ENCODE measurements at regions not wholly inside any gene's neighbourhood (a gene's known extent, or its start where the extent isn't known, plus 50 kb on each side); places are given as distances from the start of the nearest gene placed in this dataset.

DNA sequence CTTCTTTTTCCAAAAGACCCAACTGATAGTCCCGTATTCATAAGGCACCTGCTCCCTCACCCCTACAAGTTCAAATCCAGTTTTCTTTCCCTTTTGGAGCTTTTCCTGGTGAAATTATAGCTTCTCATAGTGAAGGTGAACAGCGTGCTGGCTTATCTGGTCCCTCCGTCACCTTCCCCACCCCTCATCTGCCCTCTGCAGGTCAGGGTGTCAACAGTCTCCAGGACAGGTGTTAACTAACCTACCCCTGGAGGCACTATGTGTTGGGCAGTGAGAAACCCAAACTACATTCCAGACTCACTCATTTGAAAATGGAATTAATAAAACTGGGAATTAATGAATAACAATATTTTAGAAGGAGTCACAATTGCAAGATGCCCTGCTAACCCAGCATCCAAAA lies 109.0 kb upstream of the TAS2R1 start:
- Histone ChIP-seq H3K79me2 (ENCODE audit: control insufficient read depth, insufficient read depth, low read length) (no peaks in the 10 kb centered on the region), H2AFZ (ENCODE audit: control insufficient read depth, low read length) (no peak overlapping the region), H3K9me1 (ENCODE audit: control insufficient read depth, extremely low read depth, insufficient read depth, low read length) (no peaks in the 10 kb centered on the region), H3K9ac (ENCODE audit: control insufficient read depth, extremely low read depth, insufficient read depth, low read length) (no peak overlapping the region), H3K4me2 (ENCODE audit: control insufficient read depth, extremely low read depth, insufficient read depth, low read depth, low read length) (no peak overlapping the region), H3K27ac (ENCODE audit: control insufficient read depth, insufficient read depth, low read length) (no peak overlapping the region), H3K36me3 (ENCODE audit: control insufficient read depth in 2 of 2, extremely low read depth in 1 of 2, insufficient read depth in 2 of 2, low read length in 2 of 2) (no peaks in the 10 kb centered on the region), H3K4me1 (ENCODE audit: control insufficient read depth, extremely low read depth, insufficient read depth, low read length) (no peaks in the 10 kb centered on the region), H3K27me3 (ENCODE audit: control insufficient read depth, extremely low read depth, insufficient read depth, low read length) (no peaks in the 10 kb centered on the region), H3K4me3 (ENCODE audit: control insufficient read depth in 2 of 3, extremely low read depth in 1 of 3, insufficient read depth in 2 of 3, low read depth in 1 of 3, low read length in 3 of 3) (no peak overlapping the region), H3K9me3 (ENCODE audit: control insufficient read depth, low read depth, low read length) (no peaks in the 10 kb centered on the region), H4K20me1 (ENCODE audit: control insufficient read depth, extremely low read depth, insufficient read depth, low read length) (no peaks in the 10 kb centered on the region)
- TF ChIP-seq EZH2 (IDR thresholded peaks at IDR 0.05; ENCODE audit: low read length): no peak
- TF ChIP-seq, protein P1, sequence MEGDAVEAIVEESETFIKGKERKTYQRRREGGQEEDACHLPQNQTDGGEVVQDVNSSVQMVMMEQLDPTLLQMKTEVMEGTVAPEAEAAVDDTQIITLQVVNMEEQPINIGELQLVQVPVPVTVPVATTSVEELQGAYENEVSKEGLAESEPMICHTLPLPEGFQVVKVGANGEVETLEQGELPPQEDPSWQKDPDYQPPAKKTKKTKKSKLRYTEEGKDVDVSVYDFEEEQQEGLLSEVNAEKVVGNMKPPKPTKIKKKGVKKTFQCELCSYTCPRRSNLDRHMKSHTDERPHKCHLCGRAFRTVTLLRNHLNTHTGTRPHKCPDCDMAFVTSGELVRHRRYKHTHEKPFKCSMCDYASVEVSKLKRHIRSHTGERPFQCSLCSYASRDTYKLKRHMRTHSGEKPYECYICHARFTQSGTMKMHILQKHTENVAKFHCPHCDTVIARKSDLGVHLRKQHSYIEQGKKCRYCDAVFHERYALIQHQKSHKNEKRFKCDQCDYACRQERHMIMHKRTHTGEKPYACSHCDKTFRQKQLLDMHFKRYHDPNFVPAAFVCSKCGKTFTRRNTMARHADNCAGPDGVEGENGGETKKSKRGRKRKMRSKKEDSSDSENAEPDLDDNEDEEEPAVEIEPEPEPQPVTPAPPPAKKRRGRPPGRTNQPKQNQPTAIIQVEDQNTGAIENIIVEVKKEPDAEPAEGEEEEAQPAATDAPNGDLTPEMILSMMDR (optimal IDR thresholded peaks at IDR 0.05 in 1 of 3, IDR thresholded peaks at IDR 0.05 in 1 of 3, conservative IDR thresholded peaks at IDR 0.05 in 1 of 3; ENCODE audit: extremely low read depth in 1 of 3, insufficient read depth in 2 of 3, low read length in 3 of 3): no peak
- no peak for FAIRE-seq
- dilution Hi-C loops (cut with MboI; ENCODE audit: extremely low pct_ligation_motif_present, low sequenced_read_pairs): no loop called here
- no peak for DNase-seq (ENCODE audit: low read depth, low spot score)

DNA sequence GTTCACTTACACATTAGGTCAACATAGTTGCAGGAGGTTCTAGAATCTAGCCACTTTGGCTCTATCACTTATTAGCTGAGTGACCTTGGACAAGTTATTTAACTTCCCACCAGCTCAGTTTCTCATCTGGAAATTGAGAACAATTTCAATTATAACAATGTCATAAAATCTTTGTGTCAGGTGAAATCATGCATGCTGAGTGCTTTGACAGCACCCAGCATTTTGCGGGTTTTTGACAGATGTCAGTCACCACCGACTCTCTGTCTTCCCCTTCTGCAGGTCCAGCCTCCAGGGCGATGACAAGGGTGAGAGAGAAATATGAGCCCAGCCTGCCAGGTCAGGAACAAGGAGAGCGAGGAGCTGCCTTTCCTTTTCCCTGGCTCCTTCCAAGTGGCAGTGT lies 107.1 kb upstream of the TAS2R1 start:
- Histone ChIP-seq H3K27me3 (ENCODE audit: control insufficient read depth, extremely low read depth, insufficient read depth, low read length) (no peaks in the 10 kb centered on the region), H3K4me2 (ENCODE audit: control insufficient read depth, extremely low read depth, insufficient read depth, low read depth, low read length) (no peak overlapping the region), H3K9me1 (ENCODE audit: control insufficient read depth, extremely low read depth, insufficient read depth, low read length) (no peaks in the 10 kb centered on the region), H3K36me3 (ENCODE audit: control insufficient read depth in 2 of 2, extremely low read depth in 1 of 2, insufficient read depth in 2 of 2, low read length in 2 of 2) (no peaks in the 10 kb centered on the region), H3K4me1 (ENCODE audit: control insufficient read depth, extremely low read depth, insufficient read depth, low read length) (no peaks in the 10 kb centered on the region), H3K27ac (ENCODE audit: control insufficient read depth, insufficient read depth, low read length) (no peak overlapping the region), H3K4me3 (ENCODE audit: control insufficient read depth in 2 of 3, extremely low read depth in 1 of 3, insufficient read depth in 2 of 3, low read depth in 1 of 3, low read length in 3 of 3) (no peak overlapping the region), H3K9me3 (ENCODE audit: control insufficient read depth, low read depth, low read length) (no peaks in the 10 kb centered on the region), H2AFZ (ENCODE audit: control insufficient read depth, low read length) (no peak overlapping the region), H4K20me1 (ENCODE audit: control insufficient read depth, extremely low read depth, insufficient read depth, low read length) (no peaks in the 10 kb centered on the region), H3K9ac (ENCODE audit: control insufficient read depth, extremely low read depth, insufficient read depth, low read length) (no peak overlapping the region), H3K79me2 (ENCODE audit: control insufficient read depth, insufficient read depth, low read length) (no peaks in the 10 kb centered on the region)
- no peak for FAIRE-seq
- dilution Hi-C loops (cut with MboI; ENCODE audit: extremely low pct_ligation_motif_present, low sequenced_read_pairs): no loop called here
- no peak for DNase-seq (ENCODE audit: low read depth, low spot score)
- TF ChIP-seq EZH2 (IDR thresholded peaks at IDR 0.05; ENCODE audit: low read length): no peak
- TF ChIP-seq, protein P1 (optimal IDR thresholded peaks at IDR 0.05 in 1 of 3, IDR thresholded peaks at IDR 0.05 in 1 of 3, conservative IDR thresholded peaks at IDR 0.05 in 1 of 3; ENCODE audit: extremely low read depth in 1 of 3, insufficient read depth in 2 of 3, low read length in 3 of 3): no peak
